GM23248 (cell line): ENCODE measurements at regions not wholly inside any gene's neighbourhood (a gene's known extent, or its start where the extent isn't known, plus 50 kb on each side); places are given as distances from the start of the nearest gene placed in this dataset.

Source experiments
- DNase-seq: peaks from one replicate; pipeline ENCODE4 v3.0.0-alpha.2; 2015
- H2AFZ ChIP-seq: fragments of 200-600 bp; sonication (generic); 2 replicates; pipeline ENCODE4 v1.6.1; 2016; ENCODE audit warnings: antibody characterized with exemption
- H3F3A ChIP-seq: fragments of 200-600 bp; sonication (generic); 2 replicates; pipeline ENCODE4 v1.6.1; 2016; ENCODE audit warnings: mild to moderate bottlenecking, antibody characterized with exemption, mixed run types; ENCODE audit not compliant: insufficient read depth
- H3K27ac ChIP-seq: fragments of 200-600 bp; sonication (generic); 2 replicates; pipeline ENCODE4 v1.5.1; 2016; ENCODE audit warnings: mild to moderate bottlenecking
- H3K27me3 ChIP-seq: fragments of 200-600 bp; sonication (generic); replicated peaks from 2 replicates; pipeline ENCODE4 v1.6.1; 2016; ENCODE audit warnings: mild to moderate bottlenecking; ENCODE audit not compliant: insufficient read depth
- H3K36me3 ChIP-seq: fragments of 200-600 bp; sonication (generic); 2 replicates; pipeline ENCODE4 v1.6.1; 2016; ENCODE audit warnings: low read depth, mild to moderate bottlenecking
- H3K4me1 ChIP-seq: fragments of 200-600 bp; sonication (generic); 2 replicates; pipeline ENCODE4 v1.6.1; 2016; ENCODE audit warnings: mild to moderate bottlenecking; ENCODE audit not compliant: insufficient read depth
- H3K4me2 ChIP-seq: fragments of 200-600 bp; sonication (generic); one replicate; pipeline ENCODE4 v1.6.1; 2016; ENCODE audit warnings: mild to moderate bottlenecking; ENCODE audit not compliant: unreplicated experiment
- H3K4me3 ChIP-seq: fragments of 200-600 bp; sonication (generic); 2 replicates; pipeline ENCODE4 v1.5.1; 2016; ENCODE audit warnings: mild to moderate bottlenecking
- H3K79me2 ChIP-seq: fragments of 200-600 bp; sonication (generic); 2 replicates; pipeline ENCODE4 v1.6.1; 2016; ENCODE audit warnings: mild to moderate bottlenecking; ENCODE audit not compliant: insufficient read depth
- H3K9ac ChIP-seq: fragments of 200-600 bp; sonication (generic); 2 replicates; pipeline ENCODE4 v1.6.1; 2016; ENCODE audit warnings: mild to moderate bottlenecking
- H3K9me2 ChIP-seq: fragments of 200-600 bp; sonication (generic); 2 replicates; pipeline ENCODE4 v1.6.1; 2016; ENCODE audit warnings: mixed run types, mild to moderate bottlenecking, moderate library complexity; ENCODE audit not compliant: insufficient read depth
- H3K9me3 ChIP-seq: fragments of 200-600 bp; sonication (generic); one replicate; pipeline ENCODE4 v1.6.1; 2017; ENCODE audit warnings: low read depth
- H4K20me1 ChIP-seq: fragments of 200-600 bp; sonication (generic); 2 replicates; pipeline ENCODE4 v1.6.0; 2016; ENCODE audit not compliant: insufficient read depth
- EZH2 ChIP-seq: fragments of 200-600 bp; sonication (generic); IDR thresholded peaks from 2 replicates; pipeline ENCODE4 v1.6.1; 2018; ENCODE audit warnings: antibody characterized with exemption, mild to moderate bottlenecking; ENCODE audit not compliant: insufficient read depth, poor library complexity, severe bottlenecking
- EZH2phosphoT487 ChIP-seq: fragments of 200-600 bp; sonication (generic); IDR thresholded peaks from 2 replicates; pipeline ENCODE4 v1.6.1; 2018; ENCODE audit warnings: antibody characterized with exemption, moderate library complexity, mild to moderate bottlenecking, low read depth; ENCODE audit not compliant: insufficient read depth
- WGBS, 2 experiments: methylation state at CpG; one replicate each; pipeline ENCODE4 v1.1.6; 2015 to 2017; ENCODE audit warnings: low lambda C conversion rate in 2 of 2, low coverage in 1 of 2; ENCODE audit errors: missing lambda C conversion rate in 2 of 2; 5-methylcytosine and 5-hydroxymethylcytosine counted together
- in situ Hi-C: fragments of 300-500 bp; cut with MboI; formaldehyde crosslinking; loops from 2 replicates; pipeline ENCODE4 v1.15.0; 2020

- in situ Hi-C loops: no loop called here
- no peak overlapping the region for H3K27ac ChIP-seq
- H2AFZ ChIP-seq: no peak overlapping the region
- no peak overlapping the region for H3K4me3 ChIP-seq
- TF ChIP-seq EZH2: no peak
- no peak for TF ChIP-seq EZH2phosphoT487
- no peak for DNase-seq
- H3K9me3 ChIP-seq: no peaks in the 10 kb centered on the region
- no peaks in the 10 kb centered on the region for H3K27me3 ChIP-seq
- 18 to 30% methylated on average over 4 of the region's 4 CpGs for WGBS, 2 experiments
- no peak overlapping the region for H3K4me2 ChIP-seq
- no peaks in the 10 kb centered on the region for H3F3A ChIP-seq
- no peak overlapping the region for H3K9ac ChIP-seq
- H3K36me3 ChIP-seq: no peaks in the 10 kb centered on the region
- no peaks in the 10 kb centered on the region for H3K79me2 ChIP-seq
- no peaks in the 10 kb centered on the region for H3K9me2 ChIP-seq
- H3K4me1 ChIP-seq: no peaks in the 10 kb centered on the region
- no peaks in the 10 kb centered on the region for H4K20me1 ChIP-seq
Observed at GRCh38 chr21:22871692-22872091, 1873.5 kb downstream of the NCAM2 start.

GRCh38 chr21:22880573-22880972, 1882.4 kb downstream of the NCAM2 start:
- in situ Hi-C loops: no loop called here
- no peak overlapping the region for H3K9ac ChIP-seq
- 6 to 37% methylated on average over 1 of the region's 1 CpG for WGBS, 2 experiments
- no peaks in the 10 kb centered on the region for H3K4me1 ChIP-seq
- no peak for DNase-seq
- H3K4me3 ChIP-seq: no peak overlapping the region
- no peak overlapping the region for H3K4me2 ChIP-seq
- H3K9me2 ChIP-seq: no peaks in the 10 kb centered on the region
- TF ChIP-seq EZH2phosphoT487: no peak
- TF ChIP-seq EZH2: no peak
- no peak overlapping the region for H3K27ac ChIP-seq
- H4K20me1 ChIP-seq: no peaks in the 10 kb centered on the region
- no peaks in the 10 kb centered on the region for H3K27me3 ChIP-seq
- H3K79me2 ChIP-seq: no peaks in the 10 kb centered on the region
- H3K36me3 ChIP-seq: no peaks in the 10 kb centered on the region
- H2AFZ ChIP-seq: no peak overlapping the region
- H3K9me3 ChIP-seq: no peaks in the 10 kb centered on the region
- no peaks in the 10 kb centered on the region for H3F3A ChIP-seq

GRCh38 chr21:22881131-22881530, 1882.9 kb downstream of the NCAM2 start:
- no peak for TF ChIP-seq EZH2
- TF ChIP-seq EZH2phosphoT487: no peak
- no peak overlapping the region for H3K9ac ChIP-seq
- DNase-seq: no peak
- no peaks in the 10 kb centered on the region for H3K36me3 ChIP-seq
- no peak overlapping the region for H3K4me3 ChIP-seq
- H4K20me1 ChIP-seq: no peaks in the 10 kb centered on the region
- in situ Hi-C loops: no loop called here
- no peaks in the 10 kb centered on the region for H3K9me3 ChIP-seq
- WGBS, 2 experiments: 25 to 29% methylated on average over 4 of the region's 4 CpGs
- H3K79me2 ChIP-seq: no peaks in the 10 kb centered on the region
- no peaks in the 10 kb centered on the region for H3K4me1 ChIP-seq
- H3K27ac ChIP-seq: no peak overlapping the region
- no peak overlapping the region for H2AFZ ChIP-seq
- no peaks in the 10 kb centered on the region for H3K27me3 ChIP-seq
- H3K9me2 ChIP-seq: no peaks in the 10 kb centered on the region
- no peak overlapping the region for H3K4me2 ChIP-seq
- no peaks in the 10 kb centered on the region for H3F3A ChIP-seq

- Histone ChIP-seq H3K36me3 (no peaks in the 10 kb centered on the region), H3K4me2 (no peak overlapping the region), H3K9ac (no peak overlapping the region), H3K4me1 (no peaks in the 10 kb centered on the region), H3K27ac (no peak overlapping the region), H3K27me3 (no peaks in the 10 kb centered on the region), H4K20me1 (no peaks in the 10 kb centered on the region), H2AFZ (no peak overlapping the region), H3K9me2 (no peaks in the 10 kb centered on the region), H3K9me3 (no peaks in the 10 kb centered on the region), H3K79me2 (no peaks in the 10 kb centered on the region), H3F3A (no peaks in the 10 kb centered on the region), H3K4me3 (no peak overlapping the region)
- DNase-seq: no peak
- in situ Hi-C loops: no loop called here
- TF ChIP-seq EZH2phosphoT487 (no peak), EZH2 (no peak)
- 23 to 26% methylated on average over 4 of the region's 4 CpGs for WGBS, 2 experiments
Observed at GRCh38 chr21:22885079-22885478, 1886.9 kb downstream of the NCAM2 start.

- Histone ChIP-seq H3F3A (no peaks in the 10 kb centered on the region), H3K4me3 (no peak overlapping the region), H2AFZ (no peak overlapping the region), H3K9me3 (no peaks in the 10 kb centered on the region), H3K9ac (no peak overlapping the region), H3K36me3 (no peaks in the 10 kb centered on the region), H3K9me2 (no peaks in the 10 kb centered on the region), H3K4me1 (no peaks in the 10 kb centered on the region), H3K27ac (no peak overlapping the region), H3K79me2 (no peaks in the 10 kb centered on the region), H3K27me3 (no peaks in the 10 kb centered on the region), H3K4me2 (no peak overlapping the region), H4K20me1 (no peaks in the 10 kb centered on the region)
- in situ Hi-C loops: no loop called here
- DNase-seq: no peak
- TF ChIP-seq EZH2 (no peak), EZH2phosphoT487 (no peak)
Observed at GRCh38 chr21:22885614-22886013, 1887.4 kb downstream of the NCAM2 start.
